Effector memory CD4-positive, alpha-beta T cell (primary cell): ENCODE measurements at regions not wholly inside any gene's neighbourhood (a gene's known extent, or its start where the extent isn't known, plus 50 kb on each side); places are given as distances from the start of the nearest gene placed in this dataset.

ENCODE experiments used
- DNase-seq, 3 donors: peaks; one replicate each; pipeline ENCODE4 v3.0.0-alpha.2; 2020
- H3K27ac ChIP-seq: 2 replicates; pipeline ENCODE4 v1.7.0; 2013; ENCODE audit warnings: mild to moderate bottlenecking, low read length, moderate library complexity; ENCODE audit not compliant: insufficient read depth, poor library complexity, severe bottlenecking
- H3K27me3 ChIP-seq: replicated peaks from 2 replicates; pipeline ENCODE4 v1.7.0; 2013; ENCODE audit warnings: mild to moderate bottlenecking, low read length; ENCODE audit not compliant: insufficient read depth, control insufficient read depth, poor library complexity, severe bottlenecking
- H3K36me3 ChIP-seq: 2 replicates; pipeline ENCODE4 v1.7.0; 2013; ENCODE audit warnings: mild to moderate bottlenecking, low read length, moderate library complexity; ENCODE audit not compliant: control insufficient read depth, insufficient read depth
- H3K4me1 ChIP-seq: 2 replicates; pipeline ENCODE4 v1.7.0; 2013; ENCODE audit warnings: low read length, mild to moderate bottlenecking; ENCODE audit not compliant: control insufficient read depth, insufficient read depth, poor library complexity, severe bottlenecking
- H3K4me3 ChIP-seq: 2 replicates; pipeline ENCODE4 v1.7.0; 2013; ENCODE audit warnings: low read length, low read depth, mild to moderate bottlenecking; ENCODE audit not compliant: insufficient read depth, poor library complexity, severe bottlenecking
- H3K9me3 ChIP-seq: 2 replicates; pipeline ENCODE4 v1.7.0; 2013; ENCODE audit warnings: mild to moderate bottlenecking, low read length, moderate library complexity; ENCODE audit not compliant: control insufficient read depth

DNA sequence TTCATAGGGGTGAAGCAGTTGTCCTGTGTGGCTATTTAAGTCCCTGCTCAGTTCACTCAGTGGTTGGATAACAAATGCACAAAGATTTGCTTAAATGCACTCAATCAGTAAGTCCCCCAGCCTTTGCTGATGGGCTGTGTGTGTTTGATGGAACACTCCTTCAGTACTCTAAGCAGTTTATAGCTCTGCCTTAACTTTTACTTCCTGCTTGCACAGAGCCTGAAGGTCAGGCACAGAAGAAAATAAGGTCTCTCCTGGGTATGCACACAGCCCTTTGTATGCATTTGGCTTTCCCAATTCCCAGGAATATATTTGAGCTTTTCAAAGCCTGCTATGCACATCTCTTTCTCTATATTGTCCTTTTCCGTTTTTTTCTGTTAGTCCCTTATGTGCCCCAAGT, 208.7 kb upstream of the STK17B start:
- Histone ChIP-seq H3K27me3 (no peaks in the 10 kb centered on the region), H3K27ac (no peak overlapping the region), H3K9me3 (no peaks in the 10 kb centered on the region), H3K36me3 (no peaks in the 10 kb centered on the region), H3K4me1 (no peaks in the 10 kb centered on the region), H3K4me3 (no peak overlapping the region)
- DNase-seq: no peak

DNA sequence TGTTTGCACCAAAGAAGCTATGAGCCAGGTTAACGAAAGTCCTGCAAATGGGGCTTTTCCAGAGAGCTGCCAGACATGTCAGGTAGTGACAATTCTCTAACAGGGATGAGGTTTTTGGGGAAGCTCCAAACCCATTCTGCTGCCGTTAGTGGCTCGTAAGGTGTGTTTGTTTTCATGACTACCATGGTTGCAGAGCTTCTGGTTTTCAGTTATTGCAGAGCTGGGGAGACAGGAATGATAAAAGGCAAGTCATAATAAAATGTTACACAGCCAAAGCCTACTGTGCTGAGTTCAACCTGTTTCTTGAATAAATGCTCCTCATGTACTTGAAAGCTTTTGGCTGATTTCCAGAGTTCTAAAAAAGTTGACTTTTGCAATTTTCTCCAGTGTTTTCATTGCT, 209.2 kb upstream of the STK17B start:
- H3K27me3 ChIP-seq: no peaks in the 10 kb centered on the region
- no peak overlapping the region for H3K4me3 ChIP-seq
- H3K27ac ChIP-seq: no peak overlapping the region
- no peaks in the 10 kb centered on the region for H3K4me1 ChIP-seq
- H3K36me3 ChIP-seq: no peaks in the 10 kb centered on the region
- no peaks in the 10 kb centered on the region for H3K9me3 ChIP-seq
- DNase-seq: no peak

DNA sequence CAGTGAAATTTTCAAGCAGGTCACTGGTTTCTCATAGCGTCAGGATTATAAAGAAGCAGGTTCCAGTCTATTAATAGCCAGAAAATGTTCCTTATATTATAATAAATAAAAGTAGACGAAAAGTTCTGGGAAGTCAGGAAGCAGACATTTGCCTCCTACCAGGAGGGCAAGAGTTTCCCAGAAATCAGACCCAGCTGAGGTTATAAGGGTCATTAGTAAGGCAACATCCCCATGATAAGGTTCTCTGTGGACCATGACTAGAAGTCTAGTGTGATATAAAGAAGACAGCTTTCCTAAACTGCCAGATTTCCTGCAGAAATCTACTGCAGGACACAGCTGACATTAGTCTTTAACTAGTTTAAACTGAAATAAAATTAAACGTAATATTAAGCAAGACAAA, 210.1 kb upstream of the STK17B start:
- no peak for DNase-seq
- Histone ChIP-seq H3K27me3 (no peaks in the 10 kb centered on the region), H3K9me3 (no peaks in the 10 kb centered on the region)

DNA sequence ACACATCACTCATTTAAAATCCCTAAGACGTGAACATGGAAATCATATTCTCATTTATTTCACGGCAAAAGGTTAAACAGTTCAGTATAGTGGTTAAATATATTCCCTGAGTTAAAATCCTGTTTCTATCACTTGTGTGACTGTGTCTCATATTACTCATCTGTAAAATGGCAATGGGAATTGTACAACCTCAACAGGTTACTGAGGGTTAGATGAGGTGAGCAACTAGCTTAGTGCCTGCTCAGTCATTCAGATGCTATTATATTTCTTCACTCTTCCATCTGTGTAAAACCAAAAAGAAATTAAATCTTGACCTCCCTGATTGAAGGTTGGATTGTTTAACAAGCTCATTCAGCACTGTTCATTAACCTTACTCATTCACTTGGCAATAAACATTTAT, 212.4 kb upstream of the STK17B start:
- no peak overlapping the region for H3K4me3 ChIP-seq
- H3K27me3 ChIP-seq: no peaks in the 10 kb centered on the region
- no peaks in the 10 kb centered on the region for H3K4me1 ChIP-seq
- no peaks in the 10 kb centered on the region for H3K9me3 ChIP-seq
- H3K27ac ChIP-seq: no peak overlapping the region
- H3K36me3 ChIP-seq: no peaks in the 10 kb centered on the region
- no peak for DNase-seq

More for the DNA sequence above, 210.1 kb upstream of the STK17B start:
- H3K4me3 ChIP-seq: no peak overlapping the region
- H3K4me1 ChIP-seq: no peaks in the 10 kb centered on the region
- H3K27ac ChIP-seq: no peak overlapping the region
- no peaks in the 10 kb centered on the region for H3K36me3 ChIP-seq

DNA sequence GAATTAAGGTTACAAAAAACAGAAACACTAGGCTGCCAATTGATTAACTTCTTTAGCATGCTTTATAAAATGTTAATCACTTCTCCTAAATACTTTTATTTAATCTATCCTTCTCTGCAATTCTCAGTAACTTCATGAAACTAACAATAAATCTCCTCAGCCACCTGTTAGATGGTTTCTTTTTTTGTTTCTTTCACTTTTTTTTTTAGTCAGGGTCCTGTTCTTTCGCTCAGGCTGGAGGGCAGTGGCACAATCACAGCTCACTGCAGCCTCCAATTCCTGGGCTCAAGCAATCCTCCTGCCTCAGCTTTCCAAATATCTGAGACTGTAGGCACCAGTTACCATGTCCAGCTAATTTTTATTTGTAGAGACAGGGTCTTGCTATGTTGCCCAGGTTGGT, 213.4 kb upstream of the STK17B start:
- H3K4me1 ChIP-seq: no peaks in the 10 kb centered on the region
- no peak for DNase-seq
- H3K4me3 ChIP-seq: no peak overlapping the region
- no peaks in the 10 kb centered on the region for H3K36me3 ChIP-seq
- no peaks in the 10 kb centered on the region for H3K27me3 ChIP-seq
- H3K27ac ChIP-seq: no peak overlapping the region
- H3K9me3 ChIP-seq: no peaks in the 10 kb centered on the region

DNA sequence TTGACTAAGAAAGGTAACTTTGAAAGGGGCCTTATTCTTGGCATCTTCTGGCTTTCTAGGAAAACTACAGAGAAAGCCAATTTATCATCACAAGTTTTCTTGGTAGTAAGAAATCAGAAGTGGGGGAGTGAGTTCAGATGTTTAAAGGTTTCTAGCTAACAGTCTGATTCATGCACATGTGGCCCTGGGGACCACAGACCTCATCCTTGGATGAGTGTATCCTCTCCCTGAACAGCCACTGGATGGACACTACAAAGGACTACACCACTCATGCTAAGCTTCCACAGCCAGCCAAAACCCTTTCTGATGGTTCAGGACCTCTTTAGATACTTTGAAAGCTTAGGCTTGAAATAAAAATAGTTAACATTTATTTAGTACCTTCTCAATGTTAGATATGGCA, 218.3 kb upstream of the STK17B start:
- Histone ChIP-seq H3K36me3 (no peaks in the 10 kb centered on the region), H3K9me3 (no peaks in the 10 kb centered on the region), H3K4me3 (no peak overlapping the region), H3K4me1 (no peaks in the 10 kb centered on the region), H3K27ac (no peak overlapping the region), H3K27me3 (no peaks in the 10 kb centered on the region)
- no peak for DNase-seq

DNA sequence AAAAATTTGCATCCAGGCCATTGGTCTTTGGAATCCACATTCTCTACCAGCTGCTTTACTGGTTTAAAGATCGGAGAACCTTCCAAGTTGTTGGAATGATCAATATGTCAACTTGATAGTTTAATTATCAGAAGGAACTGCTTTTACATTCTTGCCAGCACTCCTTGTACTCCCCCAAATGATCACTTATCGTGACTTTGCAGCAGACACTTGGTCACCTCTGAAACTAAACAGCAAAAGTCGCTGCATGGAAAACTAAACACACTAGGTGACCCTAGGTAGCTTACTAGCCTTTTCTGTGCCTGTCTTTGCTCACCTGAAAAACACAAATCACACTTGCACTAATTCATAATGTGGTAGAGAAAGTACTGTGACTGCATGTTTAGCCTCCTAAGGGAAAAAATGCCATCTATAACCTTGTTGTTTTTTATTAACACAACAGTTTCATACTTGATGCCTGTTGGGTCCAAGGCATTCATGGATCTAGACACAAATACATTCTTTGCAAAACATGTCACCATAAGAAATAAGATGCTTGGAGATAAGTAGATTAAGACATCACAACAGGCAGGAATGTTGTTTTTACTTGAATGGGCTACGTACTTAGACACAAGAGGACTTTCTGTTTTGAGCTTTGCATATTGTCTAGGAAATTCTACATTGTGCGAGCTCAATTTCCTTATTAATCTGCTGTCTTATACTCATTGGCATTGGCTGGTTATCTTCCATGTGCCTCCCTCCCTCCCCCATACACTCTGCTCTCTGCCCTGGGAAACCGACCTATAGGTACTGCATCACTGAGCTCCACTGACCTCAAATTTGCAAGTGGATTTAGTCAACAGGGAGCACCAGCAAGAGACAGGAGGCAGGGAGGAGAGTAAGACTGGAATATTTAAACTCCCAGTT, 219.1 kb upstream of the STK17B start:
- no peak overlapping the region for H3K4me3 ChIP-seq
- H3K36me3 ChIP-seq: no peaks in the 10 kb centered on the region
- no peaks in the 10 kb centered on the region for H3K27me3 ChIP-seq
- no peaks in the 10 kb centered on the region for H3K4me1 ChIP-seq
- DNase-seq: no peak
- no peak overlapping the region for H3K27ac ChIP-seq
- no peaks in the 10 kb centered on the region for H3K9me3 ChIP-seq

DNA sequence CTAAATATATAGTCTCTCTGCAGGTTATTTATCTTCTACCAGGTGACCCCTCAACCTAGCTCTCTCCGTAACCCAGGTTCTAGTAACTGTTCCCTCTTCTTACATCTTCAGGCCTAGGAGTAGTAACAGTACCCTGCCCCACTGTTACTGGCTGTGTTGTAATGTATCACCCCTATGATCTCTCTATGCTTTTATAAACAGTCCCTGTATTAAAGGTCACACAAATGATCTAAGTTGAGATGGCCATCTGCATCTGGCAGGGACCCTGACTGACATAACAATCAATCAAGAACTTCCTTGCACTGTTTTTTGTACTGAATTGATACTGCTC, 219.7 kb upstream of the STK17B start:
- H3K36me3 ChIP-seq: no peaks in the 10 kb centered on the region
- no peak overlapping the region for H3K27ac ChIP-seq
- no peak for DNase-seq
- H3K27me3 ChIP-seq: no peaks in the 10 kb centered on the region
- no peaks in the 10 kb centered on the region for H3K9me3 ChIP-seq
- no peaks in the 10 kb centered on the region for H3K4me1 ChIP-seq
- H3K4me3 ChIP-seq: no peak overlapping the region

DNA sequence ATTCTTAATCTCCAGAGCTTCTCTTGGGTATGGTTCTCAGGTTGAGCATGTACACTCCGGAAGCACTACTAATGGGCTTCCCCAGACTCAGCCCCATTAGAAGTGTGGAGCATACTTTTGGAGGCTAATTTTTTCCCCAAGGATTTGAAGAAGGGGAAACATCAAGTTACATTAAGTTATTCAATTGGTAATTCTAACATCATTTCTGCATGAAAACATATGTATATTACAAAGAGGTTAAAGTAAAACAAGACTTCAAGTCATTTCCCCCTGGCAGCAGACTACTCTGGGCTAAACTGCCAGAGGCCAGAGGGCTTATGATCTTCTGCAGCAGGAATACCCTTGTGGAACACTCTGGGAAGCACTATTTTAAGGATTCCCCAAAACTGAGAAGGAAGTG, 227.7 kb upstream of the STK17B start:
- H3K4me1 ChIP-seq: no peaks in the 10 kb centered on the region
- no peak for DNase-seq
- no peaks in the 10 kb centered on the region for H3K36me3 ChIP-seq
- peaks cover 5% of the 10 kb centered on the region for H3K27me3 ChIP-seq
- no peak overlapping the region for H3K4me3 ChIP-seq
- H3K9me3 ChIP-seq: no peaks in the 10 kb centered on the region
- no peak overlapping the region for H3K27ac ChIP-seq

DNA sequence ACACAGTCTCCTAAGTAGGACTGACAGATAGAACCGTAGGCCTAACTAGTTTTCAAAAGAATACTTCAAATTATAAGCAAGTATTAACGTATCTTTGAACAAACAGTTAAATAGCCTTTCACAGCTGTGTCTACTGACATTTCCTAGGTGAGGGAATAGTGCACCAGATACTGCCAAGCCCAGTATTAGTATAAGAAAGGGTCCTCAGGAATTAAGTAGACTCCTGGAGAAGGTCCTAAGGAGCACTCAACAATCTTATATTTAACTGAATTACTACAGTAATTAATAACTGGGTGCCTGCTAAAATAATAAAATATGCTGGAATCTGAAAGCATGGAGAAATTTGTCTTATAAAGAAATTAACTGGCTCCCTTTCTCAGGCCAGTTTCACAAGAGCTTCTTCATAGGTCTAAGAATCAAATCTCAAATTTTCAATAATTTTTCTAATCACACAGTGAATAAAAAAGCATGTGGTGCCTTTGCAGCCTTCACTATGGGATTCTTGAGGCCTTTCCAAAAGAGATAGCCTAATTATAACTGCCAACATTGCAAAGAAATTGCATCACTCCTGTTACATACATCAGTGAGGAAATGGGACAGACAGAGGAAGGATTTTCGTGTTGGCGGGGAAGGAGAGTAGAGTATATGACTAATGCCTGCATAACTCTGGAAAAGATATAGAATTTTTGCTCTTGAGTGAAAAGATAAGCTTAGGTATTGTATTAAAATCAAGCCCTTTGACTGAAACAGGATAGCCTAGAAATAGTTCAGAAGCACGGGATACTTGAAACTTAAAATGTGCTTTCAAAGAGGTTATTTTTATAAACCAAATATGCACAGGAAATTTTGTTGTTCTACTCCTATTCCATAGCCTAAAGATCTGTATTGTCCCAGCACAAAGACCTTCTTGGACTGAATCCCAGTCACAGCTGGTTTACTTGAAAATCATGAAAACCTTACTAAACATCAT, 228.6 kb upstream of the STK17B start:
- DNase-seq: no peak
- H3K27ac ChIP-seq: no peak overlapping the region
- H3K4me1 ChIP-seq: no peaks in the 10 kb centered on the region
- no peak overlapping the region for H3K4me3 ChIP-seq
- H3K36me3 ChIP-seq: no peaks in the 10 kb centered on the region
- H3K27me3 ChIP-seq: peaks cover 5% of the 10 kb centered on the region
- H3K9me3 ChIP-seq: no peaks in the 10 kb centered on the region
